A549 (cell line): ENCODE measurements at regions not wholly inside any gene's neighbourhood (a gene's known extent, or its start where the extent isn't known, plus 50 kb on each side); places are given as distances from the start of the nearest gene placed in this dataset.

ENCODE experiments used
- CTCF ChIP-seq: fragments of >200 bp; sonication (Bioruptor Twin); formaldehyde crosslinking; IDR thresholded peaks from 3 replicates; pipeline ENCODE4 v1.5.1; 2016
- JUN ChIP-seq, 2 experiments: fragments of >200 bp; sonication (Bioruptor Twin); formaldehyde crosslinking; IDR thresholded peaks; 2 replicates in 1 of 2; 3 replicates in 1 of 2; pipeline ENCODE4 v1.6.1; 2016 to 2017
- POLR2A ChIP-seq: IDR thresholded peaks from 2 replicates; pipeline ENCODE4 v1.6.1; 2012; ENCODE audit warnings: mild to moderate bottlenecking, low read length
- POLR2AphosphoS2 ChIP-seq: conservative IDR thresholded peaks from 2 replicates; pipeline ENCODE4 v1.6.1; 2012; ENCODE audit warnings: low read length, improper control_type of control experiment, inconsistent platforms

DNA sequence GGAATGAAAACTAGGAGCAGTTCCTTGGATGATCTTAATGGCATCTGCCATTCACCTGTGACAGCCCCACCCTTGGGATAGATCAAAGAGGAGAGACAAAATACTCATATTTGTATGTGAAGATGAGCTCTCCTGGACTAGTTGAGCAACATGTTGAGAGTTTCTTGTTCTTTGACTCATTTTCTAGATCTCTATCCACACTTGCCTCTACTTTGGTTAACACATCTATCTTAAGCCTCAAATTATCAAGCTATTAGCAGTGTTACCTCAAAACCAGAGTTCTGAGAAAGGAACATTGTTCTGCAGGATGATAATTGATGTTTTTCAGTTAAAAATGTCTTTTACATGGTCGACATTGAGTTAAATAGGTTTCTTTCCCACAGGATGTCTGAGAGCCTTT is 94.2 kb upstream of the TEX13D start:
- TF ChIP-seq POLR2A (no peak), JUN (IDR thresholded peaks at IDR 0.05) (no peak), POLR2AphosphoS2 (no peak), CTCF (no peak)
